Activated gamma-delta T cell treated with anti-CD3 and anti-CD28 coated beads, Interleukin-2, amount 50 U/mL, for 16 hours (primary cell): ENCODE measurements at regions not wholly inside any gene's neighbourhood (a gene's known extent, or its start where the extent isn't known, plus 50 kb on each side); places are given as distances from the start of the nearest gene placed in this dataset.

Experiments used
- DNase-seq: peaks from one replicate; pipeline ENCODE4 v3.0.0-alpha.2; 2020; ENCODE audit warnings: low read depth

- no peak for DNase-seq
Measured at GRCh38 chr20:61163031-61163430, 89.0 kb upstream of the CDH4 start.

- no peak for DNase-seq
Measured at GRCh38 chr20:61166324-61166723, 85.7 kb upstream of the CDH4 start.

- no peak for DNase-seq
Measured at GRCh38 chr20:61168605-61169004, 83.5 kb upstream of the CDH4 start.

GRCh38 chr20:61169874-61170273 is 82.2 kb upstream of the CDH4 start:
- DNase-seq: no peak

GRCh38 chr20:61170496-61171320 is 81.4 kb upstream of the CDH4 start:
- no peak for DNase-seq

- DNase-seq: no peak
Measured at GRCh38 chr20:61173267-61173666, 78.8 kb upstream of the CDH4 start.

GRCh38 chr20:61173961-61174725 is 77.9 kb upstream of the CDH4 start:
- DNase-seq: no peak

GRCh38 chr20:61176874-61177273 is 75.2 kb upstream of the CDH4 start:
- DNase-seq: no peak

- DNase-seq: no peak
Measured at GRCh38 chr20:61178551-61179071, 73.5 kb upstream of the CDH4 start.

- DNase-seq: no peak
Measured at GRCh38 chr20:61184194-61184593, 67.9 kb upstream of the CDH4 start.

GRCh38 chr20:61185181-61185580 is 66.9 kb upstream of the CDH4 start:
- no peak for DNase-seq

GRCh38 chr20:61185841-61186601 is 66.0 kb upstream of the CDH4 start:
- no peak for DNase-seq

GRCh38 chr20:61186771-61187472 is 65.1 kb upstream of the CDH4 start:
- no peak for DNase-seq

GRCh38 chr20:61189534-61189933 is 62.5 kb upstream of the CDH4 start:
- no peak for DNase-seq

- DNase-seq: no peak
Measured at GRCh38 chr20:61191096-61191495, 61.0 kb upstream of the CDH4 start.

GRCh38 chr20:61192337-61192950 is 59.6 kb upstream of the CDH4 start:
- no peak for DNase-seq

GRCh38 chr20:61193164-61193563 is 58.9 kb upstream of the CDH4 start:
- DNase-seq: no peak
